Activated CD4-positive, alpha-beta memory T cell treated with anti-CD3 and anti-CD28 coated beads, Interleukin-2, amount 10 ng/mL, durations not matched to agents 7 days and 5 days (primary cell): ENCODE measurements at regions not wholly inside any gene's neighbourhood (a gene's known extent, or its start where the extent isn't known, plus 50 kb on each side); places are given as distances from the start of the nearest gene placed in this dataset.

ENCODE experiments used
- CTCF ChIA-PET: fragments of 350-600 bp; sonication (Branson Sonifier 250); formaldehyde crosslinking; loops from one replicate; lab custom pipeline; 2021; ENCODE audit warnings: antibody characterized with exemption, inconsistent platforms; lab: Charles Lee
- POLR2A ChIA-PET: fragments of 350-600 bp; sonication (Branson Sonifier 250); formaldehyde crosslinking; loops from one replicate; lab custom pipeline; 2021; ENCODE audit warnings: antibody characterized with exemption; lab: Charles Lee
- DNase-seq: peaks from one replicate; pipeline ENCODE4 v3.0.0-alpha.2; 2020
- H3K27ac Mint-ChIP-seq: one replicate; pipeline ENCODE4 v1.8.0; 2021; ENCODE audit warnings: mild to moderate bottlenecking, mixed read lengths
- H3K27me3 Mint-ChIP-seq: one replicate; pipeline ENCODE4 v1.8.0; 2021; ENCODE audit warnings: mixed read lengths
- H3K36me3 Mint-ChIP-seq: one replicate; pipeline ENCODE4 v1.8.0; 2021; ENCODE audit warnings: low read depth, mixed read lengths
- H3K4me1 Mint-ChIP-seq: one replicate; pipeline ENCODE4 v1.8.0; 2021; ENCODE audit warnings: mixed read lengths
- H3K4me3 Mint-ChIP-seq: one replicate; pipeline ENCODE4 v1.8.0; 2021; ENCODE audit warnings: mild to moderate bottlenecking, mixed read lengths
- H3K9me3 Mint-ChIP-seq: one replicate; pipeline ENCODE4 v1.8.0; 2021; ENCODE audit warnings: mixed read lengths

DNA sequence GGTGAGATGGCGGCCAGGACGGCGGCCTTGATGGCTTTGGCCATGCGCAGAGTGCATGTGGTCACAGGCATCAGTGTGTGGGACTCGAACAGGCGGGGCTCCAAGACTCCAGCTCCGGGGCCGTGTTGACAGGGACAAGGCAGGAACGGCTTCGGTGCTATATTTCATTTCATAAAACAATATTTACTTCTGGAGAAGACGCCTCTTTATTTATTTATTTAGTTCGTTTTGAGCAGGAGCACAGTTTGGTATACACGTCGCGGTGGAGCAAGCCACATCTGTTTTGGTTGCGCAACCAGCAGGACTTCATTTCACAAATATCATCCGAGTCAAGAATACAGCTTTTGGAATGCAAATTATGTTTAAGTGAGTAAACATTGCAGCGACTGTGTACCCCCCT, 166.7 kb upstream of the TSHZ3 start:
- Mint-ChIP-seq H3K4me3 (no peak overlapping the region), H3K36me3 (no peaks in the 10 kb centered on the region), H3K27ac (no peak overlapping the region), H3K9me3 (no peaks in the 10 kb centered on the region), H3K27me3 (no peaks in the 10 kb centered on the region), H3K4me1 (no peaks in the 10 kb centered on the region)
- no peak for DNase-seq
- ChIA-PET POLR2A (no interaction called here), CTCF (no interaction called here)

DNA sequence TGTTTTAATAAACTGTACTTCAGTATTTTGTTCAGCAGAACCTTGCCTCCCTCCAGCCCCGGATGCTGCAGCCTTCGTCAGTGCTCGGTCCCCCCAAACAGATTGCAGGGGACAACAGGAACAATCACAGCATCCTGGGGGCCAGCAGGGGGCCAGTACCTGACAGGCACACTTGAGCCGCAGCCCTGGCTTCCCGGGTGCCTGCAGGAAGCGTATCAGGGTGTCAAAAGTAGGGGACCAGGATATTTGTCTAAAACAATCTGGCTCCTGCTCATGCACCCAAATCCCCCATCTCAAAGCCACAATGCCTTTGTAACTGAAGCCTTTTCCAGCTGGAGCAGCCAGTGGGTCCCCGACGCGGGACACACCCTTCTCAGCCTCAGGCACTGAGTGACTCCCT, 167.5 kb upstream of the TSHZ3 start:
- POLR2A ChIA-PET: no interaction called here
- no peak overlapping the region for H3K27ac Mint-ChIP-seq
- no peaks in the 10 kb centered on the region for H3K9me3 Mint-ChIP-seq
- H3K4me3 Mint-ChIP-seq: no peak overlapping the region
- no peaks in the 10 kb centered on the region for H3K4me1 Mint-ChIP-seq
- no peaks in the 10 kb centered on the region for H3K36me3 Mint-ChIP-seq
- CTCF ChIA-PET: no interaction called here
- H3K27me3 Mint-ChIP-seq: no peaks in the 10 kb centered on the region
- no peak for DNase-seq

DNA sequence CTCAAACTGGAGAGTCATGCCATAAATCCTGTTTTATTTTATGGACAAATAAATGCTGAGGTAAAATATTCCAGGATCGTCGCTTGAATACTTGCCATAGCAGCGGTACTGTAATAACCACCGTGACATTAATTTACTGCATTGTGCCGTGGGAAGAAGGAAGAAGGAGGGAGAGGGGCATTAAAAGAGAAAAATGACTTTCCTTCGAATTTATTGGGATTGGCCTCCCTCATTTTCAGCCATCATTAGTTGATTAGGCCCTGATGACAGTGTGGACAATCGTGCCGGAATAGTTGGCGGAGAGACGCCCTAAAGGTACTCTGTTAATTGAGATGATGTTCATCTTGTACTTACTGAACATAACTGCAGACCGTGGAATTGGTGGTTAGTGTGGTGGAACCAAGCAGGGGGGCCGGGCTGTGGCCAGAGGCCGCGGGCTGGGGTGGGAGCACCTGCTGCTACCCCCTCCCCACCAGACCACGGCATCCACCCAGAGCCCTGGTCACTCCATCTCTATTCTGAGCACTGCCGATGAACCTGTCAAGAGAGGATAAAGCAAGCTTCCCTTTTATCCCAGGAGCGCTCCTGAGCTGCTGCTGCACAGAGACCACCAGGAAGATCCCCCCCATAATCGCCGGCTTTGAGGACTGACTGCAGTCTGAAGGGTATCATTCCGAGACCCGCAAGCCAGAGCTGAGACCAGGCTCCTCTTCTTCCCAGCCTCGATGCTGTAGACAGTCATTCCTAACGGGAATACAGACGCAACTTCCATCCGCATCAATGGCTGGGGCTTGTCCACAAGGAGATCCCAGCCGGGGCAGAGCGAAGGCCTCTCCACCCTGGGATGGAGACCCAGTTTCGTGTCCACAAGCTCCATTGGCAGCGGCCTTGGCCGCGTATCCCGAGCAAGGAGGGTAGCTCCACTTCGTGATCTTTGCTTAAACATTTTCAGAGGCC, 168.3 kb upstream of the TSHZ3 start:
- Mint-ChIP-seq H3K27me3 (no peaks in the 10 kb centered on the region), H3K4me1 (no peaks in the 10 kb centered on the region), H3K4me3 (no peak overlapping the region), H3K27ac (no peak overlapping the region), H3K36me3 (no peaks in the 10 kb centered on the region), H3K9me3 (no peaks in the 10 kb centered on the region)
- POLR2A ChIA-PET: no interaction called here
- CTCF ChIA-PET: no interaction called here
- no peak for DNase-seq

DNA sequence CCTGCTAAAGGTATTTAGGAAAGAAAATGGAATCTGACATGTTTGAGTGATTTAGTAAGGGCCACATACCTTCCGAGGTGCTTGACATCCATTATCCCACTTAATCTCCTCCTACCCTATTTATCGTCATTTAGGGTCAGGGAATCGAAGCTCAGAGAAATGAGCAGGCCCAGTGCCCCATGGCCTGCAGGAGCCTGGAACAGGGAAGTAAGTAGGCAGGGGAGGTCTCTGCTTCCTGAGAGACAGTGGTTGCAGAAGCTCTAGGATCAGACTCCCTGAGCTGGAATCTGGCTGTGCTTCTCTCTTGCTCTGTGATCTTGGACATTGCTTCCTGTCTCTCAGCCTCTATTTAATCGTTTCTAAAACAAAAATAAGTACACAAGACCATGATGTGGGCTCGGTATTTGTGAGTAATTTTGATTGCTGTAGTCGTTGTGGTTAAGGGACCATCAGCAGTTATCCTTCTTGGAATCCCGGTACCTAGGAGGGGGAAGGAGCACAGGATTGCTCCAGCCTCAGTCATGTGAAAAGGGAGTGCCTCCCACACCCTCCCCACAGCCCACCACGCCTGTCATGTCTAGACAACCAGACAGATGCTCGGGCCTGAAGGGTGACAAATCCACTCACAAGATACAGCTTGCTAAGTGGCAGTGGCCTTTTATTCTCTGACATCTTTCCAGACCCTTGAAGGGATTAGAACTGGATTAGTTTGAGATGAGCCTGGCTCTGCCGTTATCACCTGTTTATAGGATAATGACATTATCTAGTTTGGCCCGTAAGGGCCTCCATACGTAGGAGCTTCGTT, 169.2 kb upstream of the TSHZ3 start:
- H3K27ac Mint-ChIP-seq: no peak overlapping the region
- POLR2A ChIA-PET: no interaction called here
- H3K9me3 Mint-ChIP-seq: no peaks in the 10 kb centered on the region
- DNase-seq: no peak
- H3K36me3 Mint-ChIP-seq: no peaks in the 10 kb centered on the region
- no peak overlapping the region for H3K4me3 Mint-ChIP-seq
- no peaks in the 10 kb centered on the region for H3K27me3 Mint-ChIP-seq
- CTCF ChIA-PET: no interaction called here
- H3K4me1 Mint-ChIP-seq: no peaks in the 10 kb centered on the region

DNA sequence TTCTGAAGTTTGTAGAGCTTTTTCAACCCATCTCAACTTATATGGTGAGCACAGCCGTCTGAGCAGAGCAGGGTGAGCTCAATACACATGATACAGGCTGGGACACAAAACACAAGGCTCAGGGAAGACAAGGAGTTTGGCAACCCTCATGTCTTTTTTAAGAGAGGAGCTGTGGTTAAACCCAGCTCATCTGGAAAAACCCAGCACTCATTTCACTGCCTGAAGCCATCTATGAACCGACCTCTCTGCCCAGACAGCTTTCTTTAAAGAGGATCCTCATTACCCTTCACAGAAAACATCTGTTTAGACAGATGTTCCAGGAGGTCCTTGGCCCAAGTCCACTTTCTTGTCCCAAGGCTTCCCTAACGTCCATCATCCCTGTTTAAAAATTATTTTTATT, 170.0 kb upstream of the TSHZ3 start:
- Mint-ChIP-seq H3K36me3 (no peaks in the 10 kb centered on the region), H3K27ac (no peak overlapping the region), H3K27me3 (no peaks in the 10 kb centered on the region), H3K4me3 (no peak overlapping the region), H3K4me1 (no peaks in the 10 kb centered on the region), H3K9me3 (no peaks in the 10 kb centered on the region)
- no peak for DNase-seq
- CTCF ChIA-PET: no interaction called here
- POLR2A ChIA-PET: no interaction called here

DNA sequence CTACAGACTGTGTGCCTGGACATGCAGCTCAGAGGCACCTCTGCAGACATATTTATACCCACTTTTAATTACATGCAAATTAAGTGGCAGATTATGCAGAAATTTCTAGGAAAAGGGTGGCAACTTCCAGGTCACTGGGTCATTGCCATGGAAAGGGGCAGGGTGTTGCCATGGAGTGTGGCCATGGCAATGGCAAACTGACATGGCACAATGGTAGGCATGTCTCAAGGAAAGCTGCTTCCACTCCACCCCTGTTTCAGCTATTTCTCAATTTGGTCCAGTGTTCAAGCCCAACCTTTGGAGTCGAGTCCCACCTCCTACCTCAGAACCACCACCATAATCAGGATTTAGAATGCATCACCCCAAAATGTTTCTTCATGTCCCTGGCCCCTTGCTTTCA, 170.7 kb upstream of the TSHZ3 start:
- ChIA-PET POLR2A (no interaction called here), CTCF (no interaction called here)
- H3K9me3 Mint-ChIP-seq: no peaks in the 10 kb centered on the region
- no peaks in the 10 kb centered on the region for H3K4me1 Mint-ChIP-seq
- no peak overlapping the region for H3K27ac Mint-ChIP-seq
- H3K4me3 Mint-ChIP-seq: no peak overlapping the region
- no peaks in the 10 kb centered on the region for H3K36me3 Mint-ChIP-seq
- H3K27me3 Mint-ChIP-seq: no peaks in the 10 kb centered on the region
- DNase-seq: no peak

DNA sequence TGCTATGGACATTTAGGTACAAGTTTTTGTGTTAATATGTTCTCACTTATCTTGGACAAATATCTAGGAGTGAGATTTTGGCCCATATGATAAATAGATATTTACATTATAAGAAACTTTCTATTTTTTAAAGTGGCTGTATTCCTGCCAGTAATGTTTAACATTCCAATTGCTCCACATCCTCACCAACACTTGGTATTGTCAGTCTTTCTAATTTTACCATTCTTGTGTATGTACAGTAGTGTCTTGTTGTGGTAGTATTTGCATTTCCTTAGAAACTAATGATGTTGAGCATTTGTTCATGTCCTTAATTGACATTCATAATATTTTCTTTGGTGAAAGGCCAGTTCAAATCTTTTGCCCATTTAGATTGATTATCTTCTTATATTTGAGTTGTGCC, 171.4 kb upstream of the TSHZ3 start:
- CTCF ChIA-PET: no interaction called here
- Mint-ChIP-seq H3K36me3 (no peaks in the 10 kb centered on the region), H3K27me3 (no peaks in the 10 kb centered on the region)

DNA sequence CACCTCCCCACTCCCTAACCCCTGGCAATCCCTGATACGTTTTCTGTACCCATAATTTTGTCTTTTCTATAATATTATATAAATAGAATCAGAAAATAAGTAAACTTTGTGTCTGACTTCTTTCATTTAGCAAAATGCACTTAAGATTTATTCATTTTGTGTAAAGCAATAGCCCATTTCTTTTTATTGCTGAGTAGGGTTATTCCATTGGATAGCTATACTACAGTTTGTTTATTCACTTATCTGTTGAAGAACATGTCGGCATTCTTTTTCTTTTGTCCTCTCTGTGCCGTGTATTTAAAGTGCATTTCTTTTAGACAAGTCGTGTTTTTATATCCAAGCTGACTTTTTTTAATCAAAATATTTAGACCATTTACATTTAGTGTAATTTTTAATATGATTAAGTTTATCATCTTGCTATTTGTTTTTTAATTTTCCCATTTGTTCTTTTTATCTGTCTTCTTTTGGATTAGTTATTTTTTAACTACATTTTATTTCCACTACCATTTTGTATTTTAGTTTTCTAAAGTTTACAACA, 176.4 kb upstream of the TSHZ3 start:
- no peaks in the 10 kb centered on the region for H3K36me3 Mint-ChIP-seq
- H3K4me3 Mint-ChIP-seq: no peak overlapping the region
- DNase-seq: no peak
- no peaks in the 10 kb centered on the region for H3K27me3 Mint-ChIP-seq
- POLR2A ChIA-PET: no interaction called here
- no peak overlapping the region for H3K27ac Mint-ChIP-seq
- H3K4me1 Mint-ChIP-seq: no peaks in the 10 kb centered on the region
- CTCF ChIA-PET: no interaction called here
- H3K9me3 Mint-ChIP-seq: peaks cover 10% of the 10 kb centered on the region

More for the DNA sequence above, 171.4 kb upstream of the TSHZ3 start:
- POLR2A ChIA-PET: no interaction called here
- H3K9me3 Mint-ChIP-seq: peaks cover 3% of the 10 kb centered on the region
- no peaks in the 10 kb centered on the region for H3K4me1 Mint-ChIP-seq
- DNase-seq: no peak
- no peak overlapping the region for H3K4me3 Mint-ChIP-seq
- H3K27ac Mint-ChIP-seq: no peak overlapping the region

DNA sequence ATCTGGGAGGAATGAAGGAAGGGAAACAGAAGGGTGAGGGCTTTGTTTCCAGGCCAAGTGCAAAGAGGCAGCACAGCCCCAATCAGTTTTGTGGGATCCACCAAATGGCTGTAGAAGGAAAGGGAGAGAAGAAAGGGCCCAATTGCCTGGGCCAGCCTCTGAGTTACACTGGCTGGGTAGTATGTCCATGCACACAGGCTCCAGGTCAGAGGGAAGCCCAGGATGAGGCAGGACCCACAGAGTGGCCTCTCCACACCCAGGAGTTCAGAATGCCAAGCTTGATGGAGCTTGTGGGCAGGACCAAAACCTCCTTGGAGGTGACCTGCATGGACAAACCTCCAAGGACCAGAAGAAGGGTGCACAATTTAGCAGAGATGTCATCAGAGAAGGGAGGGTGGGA, 178.2 kb upstream of the TSHZ3 start:
- H3K27me3 Mint-ChIP-seq: no peaks in the 10 kb centered on the region
- CTCF ChIA-PET: no interaction called here
- peaks cover 13% of the 10 kb centered on the region for H3K9me3 Mint-ChIP-seq
- H3K4me1 Mint-ChIP-seq: no peaks in the 10 kb centered on the region
- DNase-seq: no peak
- H3K4me3 Mint-ChIP-seq: no peak overlapping the region
- no peaks in the 10 kb centered on the region for H3K36me3 Mint-ChIP-seq
- no peak overlapping the region for H3K27ac Mint-ChIP-seq
- POLR2A ChIA-PET: no interaction called here

DNA sequence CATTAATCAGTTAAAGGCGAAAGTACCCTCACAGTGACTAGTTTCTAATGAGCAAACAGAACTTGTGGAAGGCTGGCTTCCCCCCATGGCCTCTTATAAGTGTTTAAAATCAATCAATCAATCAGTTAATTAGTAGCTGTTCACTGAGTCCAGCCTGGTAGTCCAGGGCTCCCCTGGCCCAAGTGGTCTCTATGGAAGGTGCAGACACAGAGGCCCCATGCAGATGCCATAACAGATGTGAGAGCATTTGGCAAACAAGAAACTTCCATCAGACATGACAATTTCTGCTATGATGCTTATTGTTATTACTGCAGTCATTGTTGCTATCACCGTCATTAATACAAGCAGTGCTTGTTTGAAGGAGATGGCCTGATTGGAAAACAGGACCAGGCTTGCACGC, 179.0 kb upstream of the TSHZ3 start:
- POLR2A ChIA-PET: no interaction called here
- no peak overlapping the region for H3K4me3 Mint-ChIP-seq
- CTCF ChIA-PET: no interaction called here

DNA sequence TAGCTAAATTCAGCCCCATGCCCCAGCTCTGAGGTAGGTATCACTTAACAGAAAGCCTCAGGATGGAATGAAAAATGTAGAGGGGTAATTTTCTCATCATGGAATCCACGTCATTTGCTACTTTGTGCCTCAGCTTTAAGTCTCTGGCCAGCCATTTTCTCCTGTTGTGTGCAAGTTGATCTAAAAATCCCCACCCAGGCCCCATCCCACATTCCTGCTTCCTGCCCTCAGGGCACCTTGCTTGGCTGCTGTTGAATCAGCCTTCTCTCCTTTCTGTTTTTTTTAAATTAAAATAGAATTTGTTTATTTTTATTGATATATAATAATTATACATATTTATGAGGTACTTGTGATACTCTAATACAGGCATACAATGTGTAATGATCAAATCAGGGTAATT, 179.9 kb upstream of the TSHZ3 start:
- Mint-ChIP-seq H3K36me3 (no peaks in the 10 kb centered on the region), H3K27ac (no peak overlapping the region), H3K4me3 (no peak overlapping the region), H3K9me3 (peaks cover 13% of the 10 kb centered on the region), H3K27me3 (no peaks in the 10 kb centered on the region), H3K4me1 (no peaks in the 10 kb centered on the region)
- ChIA-PET CTCF (no interaction called here), POLR2A (no interaction called here)
- DNase-seq: no peak

More for the DNA sequence above, 179.0 kb upstream of the TSHZ3 start:
- Mint-ChIP-seq H3K9me3 (peaks cover 13% of the 10 kb centered on the region), H3K27me3 (no peaks in the 10 kb centered on the region), H3K27ac (no peak overlapping the region), H3K36me3 (no peaks in the 10 kb centered on the region), H3K4me1 (no peaks in the 10 kb centered on the region)
- no peak for DNase-seq

DNA sequence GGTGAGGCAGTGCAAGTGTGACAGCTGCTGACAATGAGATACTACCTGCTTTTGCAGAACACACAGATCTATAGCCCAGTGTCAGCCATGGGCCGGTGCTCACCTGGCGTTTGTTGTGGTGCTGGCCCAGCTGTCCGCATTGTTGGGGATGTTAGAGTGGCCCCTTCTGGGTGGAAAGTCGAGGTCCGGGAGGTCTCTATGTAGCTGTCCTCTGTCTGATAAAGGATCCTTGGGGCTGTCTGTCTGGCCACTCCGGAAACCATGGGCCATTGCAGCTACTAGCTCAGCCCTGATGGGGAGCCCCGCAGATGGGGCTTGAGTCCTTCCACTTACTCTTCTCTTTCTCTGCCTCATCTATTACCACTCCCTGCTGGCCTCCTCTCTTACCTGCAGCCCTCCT, 181.5 kb upstream of the TSHZ3 start:
- ChIA-PET CTCF (no interaction called here), POLR2A (no interaction called here)
- Mint-ChIP-seq H3K27ac (no peak overlapping the region), H3K4me3 (no peak overlapping the region), H3K36me3 (no peaks in the 10 kb centered on the region), H3K4me1 (no peaks in the 10 kb centered on the region), H3K27me3 (no peaks in the 10 kb centered on the region), H3K9me3 (peaks cover 9% of the 10 kb centered on the region)
- no peak for DNase-seq

DNA sequence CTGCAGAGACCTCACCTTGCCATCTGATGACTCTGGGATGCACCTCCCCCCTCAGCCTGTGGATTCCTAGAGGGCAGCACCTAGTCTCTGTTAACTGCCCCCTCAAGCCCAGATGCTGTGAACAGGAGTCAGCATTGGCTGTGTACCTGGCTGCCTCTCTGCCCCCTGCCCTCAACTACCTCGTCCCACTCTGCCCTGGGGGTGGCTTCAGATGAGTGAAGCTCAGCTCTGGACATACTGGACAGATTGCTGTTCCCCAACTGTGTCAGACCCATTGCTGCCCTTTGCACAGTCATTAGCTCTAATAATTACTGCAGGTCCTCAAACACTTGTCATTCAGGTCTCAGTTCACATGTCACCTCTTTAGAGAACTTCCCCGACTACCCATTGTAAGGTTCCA, 182.1 kb upstream of the TSHZ3 start:
- ChIA-PET CTCF (no interaction called here), POLR2A (no interaction called here)
- DNase-seq: no peak
- H3K4me3 Mint-ChIP-seq: no peak overlapping the region
- H3K36me3 Mint-ChIP-seq: no peaks in the 10 kb centered on the region
- H3K27me3 Mint-ChIP-seq: no peaks in the 10 kb centered on the region
- H3K4me1 Mint-ChIP-seq: no peaks in the 10 kb centered on the region
- H3K9me3 Mint-ChIP-seq: peaks cover 8% of the 10 kb centered on the region
- H3K27ac Mint-ChIP-seq: no peak overlapping the region
